HTR-8/SVneo (cell line): ENCODE measurements at regions not wholly inside any gene's neighbourhood (a gene's known extent, or its start where the extent isn't known, plus 50 kb on each side); places are given as distances from the start of the nearest gene placed in this dataset.
"Not testable (repeated sequence)": the region's sequence is repeated elsewhere in the genome, so short reads cannot be mapped to it uniquely, and the experiment has no call there.

Source experiments
- DNase-seq: peaks from one replicate; pipeline ENCODE4 v3.0.0; 2011; ENCODE audit warnings: low spot score, mixed read lengths; ENCODE audit not compliant: insufficient read length
- FAIRE-seq: peaks from 2 replicates; lab custom pipeline; 2011; peaks lifted over from hg19 to GRCh38; lab: Jason Lieb, UNC

DNA sequence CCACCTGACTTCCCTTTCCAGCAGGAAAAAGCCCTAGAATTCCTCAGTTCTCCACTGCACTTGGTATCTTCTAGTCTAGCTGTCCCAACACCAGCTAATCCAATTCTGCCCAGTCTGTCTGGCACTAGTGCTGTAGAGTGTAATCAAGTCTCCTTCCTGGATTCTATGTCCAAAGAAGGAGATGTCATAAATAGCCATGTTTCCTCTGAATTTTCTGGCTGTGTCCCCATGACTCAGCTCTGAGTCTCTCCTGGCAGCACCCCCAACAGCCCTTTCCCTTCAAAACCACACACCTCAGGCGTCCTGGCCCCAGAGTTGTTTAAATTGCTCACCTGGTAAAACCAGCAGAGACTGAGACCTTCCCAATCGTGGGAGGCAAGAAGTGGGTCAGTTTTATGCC is 197.2 kb downstream of the GRXCR1 start:
- DNase-seq (no peak), FAIRE-seq (no peak)

GRCh38 chr4:43103048-43103447 is 210.5 kb downstream of the GRXCR1 start:
- DNase-seq (no peak), FAIRE-seq (no peak)

- DNase-seq: no peak
- no peak for FAIRE-seq
Measured at GRCh38 chr4:43112139-43112538, 219.6 kb downstream of the GRXCR1 start.

DNA sequence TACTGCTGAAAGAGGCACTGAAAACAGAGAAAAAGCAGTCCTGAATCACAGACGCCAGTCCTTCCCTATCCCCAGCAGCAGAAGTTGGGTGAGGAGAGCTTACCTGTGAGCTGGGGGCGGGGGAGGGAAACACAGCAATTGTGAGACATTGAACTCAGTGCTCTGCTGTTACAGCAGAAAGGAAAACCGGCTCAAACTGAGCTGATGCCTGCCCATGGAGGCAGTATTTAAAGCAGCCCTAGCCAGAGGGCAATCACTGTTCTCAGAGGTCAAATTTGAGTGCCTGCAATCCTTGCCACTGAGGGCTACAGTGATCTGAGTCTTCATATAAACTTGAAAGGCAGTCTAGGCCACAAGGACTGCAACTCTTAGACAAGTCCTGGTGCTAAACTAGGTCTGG is 220.7 kb downstream of the GRXCR1 start:
- DNase-seq (no peak), FAIRE-seq (no peak)

GRCh38 chr4:43126595-43126994 is 234.1 kb downstream of the GRXCR1 start:
- FAIRE-seq (no peak), DNase-seq (no peak)

DNA sequence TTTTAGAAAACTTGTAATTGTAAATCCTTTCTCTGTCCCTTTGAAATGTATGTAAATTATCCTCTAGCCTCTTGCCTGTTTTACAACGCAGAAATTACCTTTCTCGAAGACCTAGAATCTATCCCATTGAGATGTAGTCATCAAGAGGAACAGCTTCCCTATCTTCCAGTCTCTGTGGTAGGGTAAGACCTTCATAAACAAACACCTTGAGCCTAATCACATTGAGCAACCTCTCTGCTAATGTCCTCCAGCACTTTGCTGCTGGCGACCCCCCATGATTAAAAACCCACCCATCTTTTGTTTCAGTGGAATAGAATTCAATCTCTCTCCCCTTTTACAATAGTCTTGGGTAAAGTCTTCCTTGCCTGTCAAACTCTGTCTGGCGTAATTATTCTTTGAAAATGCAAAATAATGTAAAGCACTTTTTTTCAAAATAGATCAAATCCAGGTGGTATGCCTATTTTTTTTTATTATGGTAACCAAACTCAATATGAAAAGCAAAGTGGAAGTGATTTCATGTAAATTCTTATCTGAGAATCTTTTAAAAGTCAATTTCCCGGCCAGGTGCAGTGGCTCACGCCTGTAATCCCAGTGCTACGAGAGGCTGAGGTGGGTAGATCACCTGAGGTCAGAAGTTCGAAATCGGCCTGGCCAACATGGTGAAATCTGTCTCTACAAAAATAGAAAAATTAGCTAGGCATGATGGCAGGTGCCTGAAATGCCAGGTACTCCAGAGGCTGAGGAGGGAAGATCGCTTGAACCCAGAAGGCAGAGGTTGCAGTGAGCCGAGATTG is 237.9 kb downstream of the GRXCR1 start:
- DNase-seq: no peak
- no peak for FAIRE-seq

GRCh38 chr4:43132010-43132582 is 239.6 kb downstream of the GRXCR1 start:
- FAIRE-seq (no peak), DNase-seq (peak; percentile 52)

DNA sequence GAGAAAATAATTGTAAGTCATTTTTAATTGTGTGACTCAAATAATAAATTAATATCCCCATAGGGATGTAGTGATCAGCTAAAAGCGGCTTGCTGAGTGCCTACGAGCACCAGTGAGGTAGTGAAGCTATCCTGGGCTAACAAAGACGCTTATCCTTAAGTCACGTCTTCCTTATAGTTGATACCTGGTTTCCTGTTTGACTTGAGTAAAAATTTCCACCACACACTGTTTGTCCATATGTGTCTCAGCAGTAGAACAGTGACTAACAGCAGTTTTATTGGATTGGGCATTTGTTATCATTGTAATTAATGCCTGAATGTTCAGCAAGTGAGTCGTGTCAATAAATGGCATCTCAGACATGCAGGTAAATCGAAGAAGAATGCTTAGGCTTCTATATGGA is 241.1 kb downstream of the GRXCR1 start:
- DNase-seq (no peak), FAIRE-seq (no peak)

DNA sequence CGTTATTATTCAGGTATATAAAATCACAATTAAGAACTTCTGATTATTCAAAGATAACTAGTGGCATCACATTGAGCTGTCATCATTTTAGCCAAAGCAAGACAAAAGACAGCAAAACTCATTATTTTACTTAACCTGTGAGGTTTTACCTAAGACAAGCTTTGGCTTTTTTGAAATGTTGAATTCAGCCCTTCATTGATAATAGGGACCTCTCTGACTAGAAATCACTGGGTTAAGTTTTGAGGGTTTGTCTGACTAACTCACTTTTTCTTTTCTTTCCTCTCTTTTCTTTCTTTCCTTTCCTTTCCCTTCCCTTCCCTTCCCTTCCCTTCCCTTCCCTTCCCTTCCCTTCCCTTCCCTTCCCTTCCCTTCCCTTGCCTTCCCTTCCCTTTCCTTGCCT is 244.2 kb downstream of the GRXCR1 start:
- FAIRE-seq: no peak
- no peak for DNase-seq

- no peak for DNase-seq
- FAIRE-seq: no peak
Measured at GRCh38 chr4:43146198-43146597, 253.7 kb downstream of the GRXCR1 start.

- FAIRE-seq (no peak), DNase-seq (no peak)
Measured at GRCh38 chr4:43148481-43148880, 256.0 kb downstream of the GRXCR1 start.

DNA sequence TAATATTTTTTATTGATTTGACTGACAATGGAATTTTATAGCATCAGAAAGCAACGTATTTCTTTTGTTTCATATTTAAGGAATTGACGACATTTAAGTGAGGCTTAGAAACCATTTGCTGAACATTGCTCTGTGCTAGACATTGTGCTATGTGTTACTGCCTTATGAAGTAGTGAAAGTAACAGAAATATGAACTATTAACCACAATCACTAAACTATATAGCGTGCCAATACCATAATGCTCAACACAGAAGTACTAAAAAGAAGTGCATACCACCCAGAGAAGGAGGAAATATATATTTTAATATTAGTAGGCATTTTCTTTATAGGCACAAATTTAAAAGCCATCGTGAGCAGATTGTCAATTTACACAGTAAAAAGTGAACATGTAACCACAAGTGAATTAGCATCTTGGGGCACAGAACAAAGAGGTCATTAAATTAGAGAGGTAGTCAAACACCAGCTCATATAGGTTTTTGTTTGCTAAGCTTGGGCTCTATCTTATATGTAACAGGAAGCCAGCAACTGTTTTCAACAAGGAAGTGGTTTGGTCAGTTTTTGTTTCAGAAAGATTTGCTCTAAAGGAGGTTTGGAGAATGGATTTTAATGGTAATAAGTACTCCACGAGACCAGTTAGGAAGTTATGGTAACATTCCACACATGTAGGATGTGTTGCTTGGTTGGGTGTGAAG is 270.7 kb downstream of the GRXCR1 start:
- FAIRE-seq: no peak
- no peak for DNase-seq

- FAIRE-seq: no peak
Measured at GRCh38 chr4:43189741-43190140, 297.2 kb downstream of the GRXCR1 start.

GRCh38 chr4:43212576-43212975 is 320.1 kb downstream of the GRXCR1 start:
- DNase-seq: not testable (repeated sequence)

More at GRCh38 chr4:43189741-43190140, 297.2 kb downstream of the GRXCR1 start:
- no peak for DNase-seq

GRCh38 chr4:43223820-43224219 is 331.3 kb downstream of the GRXCR1 start:
- no peak for DNase-seq
- no peak for FAIRE-seq

More at GRCh38 chr4:43212576-43212975, 320.1 kb downstream of the GRXCR1 start:
- FAIRE-seq: not testable (repeated sequence)

GRCh38 chr4:43224559-43224958 is 332.0 kb downstream of the GRXCR1 start:
- no peak for FAIRE-seq
- no peak for DNase-seq

- FAIRE-seq (no peak), DNase-seq (no peak)
Measured at GRCh38 chr4:43233321-43233720, 340.8 kb downstream of the GRXCR1 start.

GRCh38 chr4:43234626-43235415 is 342.3 kb downstream of the GRXCR1 start:
- DNase-seq: no peak
- no peak for FAIRE-seq

DNA sequence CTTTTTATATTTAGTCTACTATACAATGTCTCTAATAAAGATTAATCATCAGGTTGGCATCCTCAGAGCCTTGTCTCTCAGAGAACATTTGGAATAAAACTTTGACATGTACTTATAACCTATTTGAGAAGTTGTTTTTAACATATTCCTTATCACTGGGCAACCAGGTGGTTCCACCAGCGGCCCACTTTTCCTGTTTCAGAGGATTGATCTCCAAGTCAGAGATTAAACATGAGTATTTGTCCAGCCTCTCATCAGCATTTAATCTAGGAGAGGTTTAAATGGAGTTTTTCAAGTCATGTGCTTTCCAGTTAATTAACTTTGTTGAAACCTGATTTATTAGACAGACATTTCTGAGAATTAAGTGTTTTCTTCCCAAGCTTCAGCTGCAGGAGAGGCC is 345.5 kb downstream of the GRXCR1 start:
- FAIRE-seq (no peak), DNase-seq (no peak)

DNA sequence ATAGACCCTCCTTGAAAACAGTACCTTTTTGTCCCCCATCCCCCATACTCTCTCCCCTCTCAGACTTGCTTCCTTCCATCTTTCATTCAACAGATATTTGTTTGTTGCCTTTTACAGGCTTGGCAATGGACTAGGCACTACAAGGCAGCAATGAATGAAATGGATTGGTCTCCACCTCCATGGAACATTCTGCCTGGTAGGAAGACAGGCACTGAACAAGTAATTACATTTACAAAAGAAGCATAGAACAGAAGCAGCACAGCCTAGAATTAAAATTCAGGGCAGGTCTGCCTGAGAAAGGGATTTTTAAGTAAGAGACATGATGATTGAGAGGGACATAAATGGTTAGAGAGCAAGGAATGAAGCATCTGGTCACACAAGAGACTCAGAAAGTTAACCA is 346.1 kb downstream of the GRXCR1 start:
- FAIRE-seq (no peak), DNase-seq (no peak)
